Cardiac septum (tissue), 1 donor: ENCODE measurements at regions not wholly inside any gene's neighbourhood (a gene's known extent, or its start where the extent isn't known, plus 50 kb on each side); places are given as distances from the start of the nearest gene placed in this dataset.
"Not testable (repeated sequence)": the region's sequence is repeated elsewhere in the genome, so short reads cannot be mapped to it uniquely, and the experiment has no call there.

ENCODE experiments used
- DNase-seq: peaks from one replicate; pipeline ENCODE4 v3.0.0-alpha.2; 2020; ENCODE audit warnings: low spot score
- intact Hi-C: fragments of 100-400 bp; cut with DNase I; formaldehyde crosslinking; loops from one replicate; pipeline ENCODE4 v1.14.0; 2022
- donor health status: DM: no; HTN: no; CAD: no.

DNA sequence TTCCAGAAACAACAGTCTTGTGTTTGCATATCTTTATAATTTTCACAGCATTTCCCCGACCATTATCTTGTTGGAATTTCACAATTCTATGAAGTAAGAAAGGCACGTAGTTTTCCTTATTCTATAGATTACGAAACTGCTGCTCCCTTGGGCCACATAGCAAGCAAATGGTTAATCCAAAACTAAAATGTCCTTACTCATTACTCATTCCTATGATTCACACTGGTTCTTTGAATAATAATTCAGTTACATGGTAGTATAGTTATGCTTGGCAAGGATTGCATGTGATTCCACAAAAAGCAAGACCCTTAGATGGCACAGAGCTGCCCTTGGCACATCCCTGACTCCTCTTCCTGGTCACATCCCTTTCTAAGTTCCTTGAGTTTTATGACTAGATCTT lies 51.2 kb downstream of the OR13H1 start:
- DNase-seq: no peak
- intact Hi-C loops: no loop called here

DNA sequence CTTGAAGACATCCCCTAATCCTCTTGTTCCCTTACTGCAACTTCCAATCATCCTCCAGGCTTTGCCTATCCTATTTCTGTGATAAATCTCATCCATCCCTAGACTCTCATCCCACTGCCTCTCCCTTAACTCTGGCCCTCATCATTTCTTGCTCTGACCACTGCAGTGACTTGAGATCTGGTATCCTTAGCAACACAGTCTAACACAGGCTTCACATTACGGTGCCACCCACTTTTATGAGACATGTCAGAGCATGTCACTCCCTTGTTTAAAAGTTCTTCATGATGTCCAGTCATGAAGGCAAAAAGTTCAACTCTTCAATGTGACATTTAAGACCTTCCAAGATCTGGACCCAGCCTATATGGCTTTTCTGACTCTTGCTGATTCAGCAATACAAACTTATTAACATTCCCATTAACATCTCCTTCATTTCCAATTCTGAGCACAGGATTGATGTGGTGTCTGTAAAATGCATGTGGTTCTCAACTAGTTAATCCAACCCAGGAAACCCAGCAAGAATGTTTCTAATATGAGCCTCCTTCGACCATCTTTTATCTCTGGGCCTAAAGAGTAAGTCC lies 64.0 kb downstream of the OR13H1 start:
- intact Hi-C loops: no loop called here
- DNase-seq: no peak

DNA sequence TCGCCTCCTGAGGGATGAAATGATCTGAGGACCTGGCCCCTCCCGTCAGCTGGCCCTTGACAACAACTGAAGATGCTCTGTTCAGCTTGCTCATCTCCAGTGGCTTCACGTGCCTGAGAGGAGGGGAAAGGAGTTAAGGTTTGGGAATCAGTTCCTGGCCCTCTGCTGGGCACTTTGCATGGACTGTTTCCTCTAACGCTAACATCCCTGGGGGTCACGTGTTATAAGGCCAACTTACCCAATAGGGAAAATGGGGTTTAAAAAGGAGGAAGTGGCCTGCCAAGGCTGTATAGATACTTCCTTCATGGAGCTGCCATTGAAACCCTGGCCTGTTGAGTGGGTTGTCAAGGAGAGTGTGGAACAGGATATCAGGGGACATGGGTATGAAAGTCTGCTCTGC lies 65.6 kb downstream of the OR13H1 start:
- no peak for DNase-seq
- intact Hi-C loops: no loop called here

DNA sequence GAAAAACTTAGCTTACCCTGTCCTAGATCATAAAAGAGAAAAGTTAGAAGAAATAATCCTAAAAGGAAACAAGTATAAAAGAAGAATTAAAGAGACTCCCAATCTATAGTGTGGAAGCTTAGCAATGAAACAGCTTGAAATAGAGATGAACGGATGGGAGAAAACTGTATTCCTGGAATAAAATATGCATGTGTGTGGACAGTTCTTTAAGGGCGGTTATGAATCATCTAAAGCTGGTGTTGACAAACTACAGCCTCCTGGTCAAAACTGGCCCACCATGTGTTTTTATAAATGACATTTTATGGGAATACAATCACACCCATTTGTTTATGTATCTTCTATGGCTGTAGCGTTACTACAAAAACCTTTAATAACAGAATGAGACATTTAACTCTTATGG lies 69.4 kb downstream of the OR13H1 start:
- no peak for DNase-seq
- intact Hi-C loops: no loop called here

DNA sequence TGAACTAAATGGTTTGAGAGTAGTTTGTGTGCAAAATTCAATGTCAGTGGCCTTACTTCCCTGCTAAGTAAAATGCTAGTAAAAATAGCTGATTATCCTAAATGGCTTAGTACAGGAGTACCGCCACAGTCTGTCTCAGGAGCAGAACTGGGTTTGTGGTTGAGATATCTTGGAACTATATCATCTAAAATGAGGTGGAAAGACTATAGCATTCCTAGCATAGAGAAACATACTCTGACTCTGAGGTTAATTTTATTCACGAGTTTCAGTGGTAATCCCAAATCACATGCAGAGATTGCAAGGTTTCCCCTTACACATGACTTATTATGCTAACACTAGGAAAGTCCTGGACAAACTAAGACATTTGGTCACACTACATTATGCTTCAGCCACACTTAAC lies 70.4 kb downstream of the OR13H1 start:
- intact Hi-C loops: no loop called here
- DNase-seq: no peak

DNA sequence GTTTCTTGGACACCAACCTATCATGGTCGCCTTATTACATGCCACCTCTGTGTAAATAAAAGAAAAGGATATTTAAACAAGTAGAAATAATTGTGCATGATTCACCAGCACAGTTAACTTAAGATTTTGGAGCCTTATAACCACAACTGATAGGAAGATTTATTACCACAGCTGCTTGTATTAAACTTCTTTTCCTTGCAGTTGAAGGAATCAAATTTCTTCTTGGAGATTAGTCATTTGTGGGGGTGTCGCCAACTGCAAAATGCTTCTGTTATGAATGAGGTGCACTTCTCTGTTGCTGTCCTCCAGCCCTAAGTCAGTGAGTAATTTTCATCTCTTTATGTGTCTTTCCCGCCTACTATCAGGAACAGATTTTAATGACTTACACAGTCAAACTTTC lies 73.3 kb downstream of the OR13H1 start:
- no peak for DNase-seq
- intact Hi-C loops: no loop called here

DNA sequence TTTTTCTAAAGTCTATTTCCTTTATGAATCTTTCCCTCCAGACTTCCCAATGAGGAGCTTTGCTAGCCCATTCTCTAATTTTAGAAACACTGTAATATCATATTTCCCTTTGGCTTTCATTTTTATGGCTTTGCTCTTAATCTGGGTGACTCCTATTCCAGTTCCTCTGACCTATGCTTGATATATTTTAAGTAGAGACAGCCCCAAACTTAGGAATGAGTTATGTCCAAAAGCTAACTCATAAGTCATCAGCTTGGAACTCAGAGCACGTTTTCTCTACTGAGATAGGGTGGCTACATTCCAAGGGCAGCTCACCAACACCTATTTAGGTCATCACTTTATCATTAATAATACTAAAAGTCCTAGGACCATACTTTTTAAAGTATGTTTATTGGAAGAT lies 77.8 kb downstream of the OR13H1 start:
- no peak for DNase-seq
- intact Hi-C loops: no loop called here

DNA sequence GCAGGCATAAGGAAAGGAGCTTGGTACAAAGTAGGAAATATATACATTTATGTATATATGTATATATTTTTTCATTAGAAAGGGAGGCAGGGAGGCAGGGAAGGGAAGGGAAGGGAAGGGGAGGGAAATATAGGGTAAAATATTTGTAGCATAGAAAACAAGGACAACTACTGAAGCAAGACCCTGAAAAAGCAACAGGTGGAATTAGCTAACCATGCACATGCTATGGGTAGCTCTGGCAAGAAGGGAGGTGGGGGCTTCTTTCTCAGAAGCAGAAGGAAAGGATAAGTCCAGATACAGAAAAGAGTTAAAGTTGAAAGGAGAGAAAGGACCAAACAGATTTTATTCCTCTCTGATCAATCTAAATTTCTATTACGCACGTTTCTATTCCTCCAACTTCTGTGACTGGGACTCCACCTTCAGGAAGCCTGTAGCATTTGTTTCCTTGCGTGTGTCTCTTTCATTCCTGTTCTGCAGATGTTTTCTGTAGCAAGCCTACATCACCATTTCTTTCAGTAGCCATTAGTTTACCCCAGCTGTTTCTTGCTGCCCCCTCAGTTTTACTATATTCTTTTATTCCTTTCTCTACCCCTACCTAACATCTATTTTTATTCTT lies 82.9 kb downstream of the OR13H1 start:
- intact Hi-C loops: no loop called here
- DNase-seq: no peak

DNA sequence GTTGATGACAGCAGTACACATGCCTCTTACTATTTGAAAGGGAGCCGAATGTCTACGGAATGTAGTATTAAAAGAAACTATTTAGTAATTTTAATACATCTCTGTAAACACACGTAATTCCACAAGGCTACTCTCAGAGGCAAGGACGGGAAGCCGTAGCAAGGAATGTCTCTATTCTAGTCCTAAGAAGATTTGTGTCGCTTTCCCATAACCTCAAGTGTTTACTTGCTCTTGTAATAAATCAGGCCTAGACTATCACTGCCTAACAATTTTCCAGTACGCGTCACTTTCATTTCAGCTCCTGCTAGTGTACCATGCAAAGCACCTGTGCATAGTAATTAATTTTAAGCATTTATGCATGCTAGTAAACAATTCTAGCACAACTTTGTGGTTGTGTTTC lies 86.7 kb downstream of the OR13H1 start:
- intact Hi-C loops: loop anchor here (5.0 to 10.0 kb wide), 2 partner anchors 566 to 653 kb away; no protein-coding TSS in a partner anchor
- DNase-seq: no peak

DNA sequence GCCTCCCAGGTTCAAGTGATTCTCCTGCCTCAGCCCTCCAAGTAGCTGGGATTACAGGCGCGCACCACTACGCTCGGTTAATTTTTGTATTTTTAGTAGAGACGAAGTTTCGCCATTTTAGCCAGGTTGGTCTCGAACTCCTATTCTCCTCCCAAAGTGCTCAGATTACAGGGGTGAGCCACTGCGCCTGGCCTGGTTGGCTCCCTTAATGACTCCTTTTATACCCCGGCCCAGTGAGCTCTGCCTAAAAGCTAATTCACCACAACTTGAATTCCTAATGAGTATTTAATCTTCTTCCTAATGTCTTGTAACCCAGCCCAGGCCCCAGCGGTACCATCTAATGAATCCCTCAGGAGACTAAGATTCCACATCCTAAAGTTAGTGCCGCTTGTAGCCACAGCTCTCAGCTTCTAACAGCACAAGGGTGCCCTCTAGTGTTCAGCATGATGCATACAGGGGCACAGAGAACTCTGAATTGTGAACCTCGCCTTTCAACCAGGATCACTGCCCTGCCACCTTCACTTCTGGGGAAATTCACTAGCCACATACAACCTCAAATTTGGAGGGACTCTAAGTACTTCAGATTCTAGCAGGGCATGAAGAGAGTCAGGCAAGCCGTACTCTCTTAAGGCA lies 89.5 kb downstream of the OR13H1 start:
- intact Hi-C loops: loop anchor here (5.0 to 10.0 kb wide), 2 partner anchors 569 to 656 kb away; no protein-coding TSS in a partner anchor
- DNase-seq: no peak

DNA sequence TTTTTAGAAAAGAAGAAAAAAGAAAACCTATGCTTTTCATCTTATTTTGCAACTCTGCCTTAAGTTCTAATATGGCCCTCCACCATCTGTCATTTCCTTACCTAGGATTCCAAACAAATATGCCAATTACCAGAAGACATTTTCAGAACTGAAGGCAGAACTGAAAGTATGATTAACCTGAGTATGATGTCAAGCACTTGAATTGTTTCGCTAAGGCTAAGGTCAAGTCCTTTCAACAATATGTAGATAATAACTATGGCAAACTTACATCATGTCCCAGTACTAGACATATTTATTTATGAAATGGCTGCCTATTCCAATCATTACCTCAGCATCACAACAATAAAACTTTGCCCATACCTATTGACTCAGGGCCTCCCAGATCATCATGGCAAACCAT lies 91.0 kb downstream of the OR13H1 start:
- no peak for DNase-seq

DNA sequence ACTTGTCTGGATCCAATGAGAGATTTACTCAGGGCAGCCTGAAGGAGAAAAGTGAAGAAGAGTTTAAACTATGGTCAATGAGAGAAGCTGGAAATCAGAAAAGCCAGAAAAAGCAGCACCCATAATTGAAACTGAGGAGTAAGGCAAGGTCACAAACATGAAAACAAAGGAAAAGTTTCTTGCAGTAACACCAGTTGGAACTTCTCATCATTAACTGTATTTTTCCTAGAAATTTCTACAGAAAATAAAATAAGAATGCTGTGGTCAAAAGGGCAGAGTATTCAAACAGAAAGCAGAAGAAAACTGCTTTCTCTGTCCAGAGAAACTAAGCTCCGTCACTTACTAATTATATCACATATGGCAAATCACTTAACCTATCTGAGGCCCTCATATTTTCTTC lies 102.2 kb downstream of the OR13H1 start:
- intact Hi-C loops: no loop called here
- no peak for DNase-seq

More for the DNA sequence above, 91.0 kb downstream of the OR13H1 start:
- intact Hi-C loops: loop anchor here (5.0 to 10.0 kb wide), 2 partner anchors 570 to 658 kb away; no protein-coding TSS in a partner anchor

DNA sequence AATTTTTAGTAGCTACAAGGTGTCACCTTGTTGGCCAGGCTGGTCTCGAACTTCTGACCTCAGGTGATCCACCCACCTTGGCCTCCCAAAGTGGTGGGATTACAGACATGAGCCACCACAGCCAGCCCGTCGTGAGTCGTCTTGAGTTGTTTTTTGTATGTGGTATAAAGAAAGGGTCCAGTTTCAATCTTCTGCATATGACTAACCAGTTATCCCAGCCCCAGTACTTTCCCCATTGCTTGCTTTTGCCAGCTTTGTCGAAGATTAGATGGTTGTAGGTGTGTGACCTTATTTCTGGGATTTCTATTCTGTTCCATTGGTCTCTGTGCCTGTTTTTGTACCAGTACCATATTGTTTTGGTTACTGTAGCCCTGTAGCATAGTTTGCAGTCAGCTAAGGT lies 105.9 kb downstream of the OR13H1 start:
- intact Hi-C loops: no loop called here
- DNase-seq: no peak

DNA sequence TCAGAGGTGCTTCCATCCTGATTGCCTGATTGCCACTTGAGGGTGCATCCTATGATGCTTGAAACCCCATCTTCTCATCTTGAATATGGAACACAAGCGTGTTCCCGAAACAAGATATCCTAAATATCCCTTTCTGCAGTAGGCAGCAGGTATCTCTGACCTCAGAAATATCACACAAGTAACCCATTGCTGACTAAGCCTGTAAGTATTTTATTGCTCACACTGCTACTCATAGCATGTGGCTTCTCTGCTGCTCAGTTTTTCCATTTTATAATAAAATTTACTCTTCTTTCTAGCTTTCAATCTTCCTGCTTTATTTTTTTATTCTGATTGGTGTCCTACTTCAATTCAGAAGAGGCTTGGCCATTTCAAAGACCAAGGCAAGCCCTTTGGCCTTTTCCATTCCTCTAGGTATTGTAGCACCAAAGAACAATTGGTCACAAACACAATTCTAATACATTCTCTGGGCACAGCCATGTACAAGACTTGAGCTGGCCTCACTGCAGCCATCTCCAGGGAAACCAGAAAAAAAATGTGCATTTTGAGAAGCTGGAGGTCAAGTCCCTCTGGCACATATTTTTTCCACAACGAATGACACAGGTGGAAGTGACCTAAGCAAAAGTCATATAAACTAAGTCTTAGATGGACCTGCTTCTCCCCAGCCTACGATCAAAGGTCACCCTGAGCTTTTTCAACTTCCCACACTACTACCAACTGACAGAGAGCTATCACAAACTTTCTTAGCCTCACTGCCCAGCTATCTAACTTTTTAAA lies 107.0 kb downstream of the OR13H1 start:
- DNase-seq: no peak
- intact Hi-C loops: no loop called here

DNA sequence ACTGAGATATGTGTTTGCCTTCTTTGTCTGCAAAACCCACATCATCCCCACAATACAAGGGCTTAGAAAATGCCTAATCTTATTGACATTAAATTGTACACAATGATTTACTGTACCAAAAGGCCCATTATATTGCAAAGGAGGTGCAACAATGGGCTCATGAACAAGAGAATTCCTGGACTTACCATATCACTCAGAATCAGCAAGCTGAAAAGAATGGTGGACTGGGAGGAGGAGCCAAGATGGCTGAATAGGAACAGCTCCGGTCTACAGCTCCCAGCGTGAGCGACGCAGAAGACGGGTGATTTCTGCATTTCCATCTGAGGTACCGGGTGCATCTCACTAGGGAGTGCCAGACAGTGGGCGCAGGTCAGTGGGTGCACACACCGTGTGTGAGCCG lies 119.9 kb downstream of the OR13H1 start:
- intact Hi-C loops, DNase-seq: not testable (repeated sequence)

DNA sequence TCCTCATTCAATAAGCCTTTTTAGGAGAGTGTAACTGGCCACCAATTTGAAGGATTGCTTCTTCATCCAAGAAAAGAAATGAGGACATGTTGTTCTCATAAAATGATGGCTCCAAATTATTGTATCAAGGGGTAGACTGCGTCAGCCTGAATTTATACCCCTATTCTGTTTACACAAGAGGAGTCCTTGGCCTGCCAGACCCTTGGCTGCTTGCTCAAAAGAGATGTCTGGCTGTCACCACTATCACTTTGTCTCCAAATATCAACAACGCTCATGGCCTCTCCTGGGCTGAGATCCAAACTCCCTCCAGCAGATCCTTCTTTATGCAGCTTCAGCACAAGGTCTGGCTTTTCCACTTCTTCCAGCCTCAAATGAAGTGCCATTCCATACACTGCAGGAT lies 127.9 kb downstream of the OR13H1 start:
- intact Hi-C loops: no loop called here
- DNase-seq: no peak

DNA sequence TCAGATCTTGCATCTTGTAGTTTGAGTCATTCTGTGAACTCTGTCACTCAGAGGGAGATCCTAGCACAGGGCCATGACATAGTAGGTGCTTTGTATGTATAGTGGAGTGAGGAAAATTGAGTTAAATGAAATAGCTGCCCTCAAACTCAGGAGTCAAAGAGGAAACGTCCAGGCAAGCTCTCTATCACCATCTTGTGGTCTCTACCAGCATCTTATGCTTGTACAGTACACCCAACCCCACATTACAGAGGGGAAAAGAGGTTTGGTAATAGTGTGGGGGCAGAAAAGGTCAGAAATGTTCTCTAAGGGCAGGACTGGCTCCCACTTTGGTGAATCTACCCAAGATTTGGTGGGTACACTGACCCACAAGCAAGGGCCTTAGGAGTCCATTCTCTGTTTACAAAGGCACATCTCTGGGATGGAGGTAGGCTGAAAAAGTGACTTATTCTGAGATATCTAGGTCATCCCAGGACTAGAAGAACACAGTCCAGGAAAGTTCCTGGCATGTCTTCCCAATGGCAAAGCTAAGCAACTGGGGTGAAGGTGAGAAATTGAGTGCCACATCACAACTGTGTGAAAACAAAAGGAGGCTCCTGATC lies 131.8 kb downstream of the OR13H1 start:
- intact Hi-C loops: no loop called here
- no peak for DNase-seq

DNA sequence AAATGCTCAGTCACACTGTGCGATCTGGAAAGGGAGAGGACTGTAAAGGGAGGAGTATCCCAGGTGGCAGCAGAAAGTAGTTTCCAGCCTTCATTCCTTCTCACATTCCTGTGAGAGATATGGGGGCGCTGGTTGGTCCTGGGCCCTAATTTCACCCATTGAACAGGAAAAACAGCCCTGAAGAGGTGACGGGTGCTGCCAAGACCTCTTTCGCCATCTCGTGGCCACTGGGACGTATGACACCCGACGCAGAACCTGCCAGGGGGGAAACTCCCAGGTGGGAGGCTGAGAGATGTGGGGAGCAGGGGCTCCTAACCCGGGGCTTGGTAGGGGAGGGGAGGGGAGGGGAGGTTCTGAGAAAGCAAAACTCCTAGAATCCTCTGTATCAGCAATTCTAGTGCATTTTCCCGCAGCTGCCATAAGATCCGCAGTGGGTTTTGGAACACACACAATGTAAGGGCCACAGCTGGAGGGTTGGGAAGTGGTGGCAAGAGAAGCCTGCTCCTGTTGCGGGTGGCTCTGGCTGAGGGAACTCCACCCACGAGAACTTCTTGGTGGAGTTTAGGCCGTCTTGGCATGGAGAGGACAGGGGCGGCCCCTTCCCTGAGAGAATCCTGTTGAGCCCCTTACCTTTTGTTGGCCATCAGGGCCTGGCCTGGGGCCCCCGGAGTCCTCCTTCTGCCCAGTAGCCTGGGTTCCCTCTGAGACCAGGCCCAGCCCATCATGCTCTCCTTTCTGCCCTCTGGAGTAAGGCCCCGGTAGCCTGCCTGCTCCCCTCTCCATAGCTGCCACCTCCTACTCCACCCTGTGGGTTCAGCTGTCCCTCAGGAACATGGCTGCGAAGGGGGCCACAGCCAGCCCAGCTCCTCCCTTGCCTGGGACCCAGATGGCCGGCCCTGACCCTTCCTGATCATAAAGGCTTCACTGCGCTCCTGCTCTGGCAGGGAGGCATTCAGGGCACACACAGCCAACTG lies 134.1 kb downstream of the OR13H1 start:
- intact Hi-C loops: no loop called here
- DNase-seq: no peak

DNA sequence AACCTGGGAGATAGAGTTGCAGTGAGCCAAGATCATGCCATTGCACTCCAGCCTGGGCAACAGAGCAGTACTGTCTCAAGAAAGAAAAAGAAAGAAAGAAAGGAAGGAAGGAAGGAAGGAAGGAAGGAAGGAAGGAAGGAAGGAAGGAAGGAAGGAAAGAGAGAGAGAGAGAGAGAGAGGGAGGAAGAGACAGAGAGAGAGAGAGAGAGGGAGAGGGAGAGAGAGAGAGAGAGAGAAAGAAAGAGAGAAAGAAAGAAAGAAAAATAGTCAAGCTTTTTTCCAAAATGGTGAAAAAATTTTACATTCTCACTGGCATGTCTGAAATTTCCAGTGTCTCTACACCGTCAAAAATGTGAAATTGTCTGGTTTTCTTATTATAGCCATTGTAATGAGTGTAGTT lies 138.9 kb downstream of the OR13H1 start:
- intact Hi-C loops, DNase-seq: not testable (repeated sequence)
